ENCODE measurements at regions not wholly inside any gene's neighbourhood (a gene's known extent, or its start where the extent isn't known, plus 50 kb on each side); places are given as distances from the start of the nearest gene placed in this dataset.
"Not testable (repeated sequence)": the region's sequence is repeated elsewhere in the genome, so short reads cannot be mapped to it uniquely, and the experiment has no call there.

GRCh38 chr7:15049157-15049556 is 146.6 kb upstream of the DGKB start:
- DNase-seq: no peak

GRCh38 chr7:15046861-15047260 is 144.3 kb upstream of the DGKB start:
- DNase-seq: no peak

- no peak for DNase-seq
Measured at GRCh38 chr7:15043931-15044330, 141.4 kb upstream of the DGKB start.

- no peak for DNase-seq
Measured at GRCh38 chr7:15042285-15043065, 139.9 kb upstream of the DGKB start.

GRCh38 chr7:15041226-15041625 is 138.7 kb upstream of the DGKB start:
- DNase-seq: no peak

GRCh38 chr7:15035814-15036213 is 133.3 kb upstream of the DGKB start:
- DNase-seq: no peak

GRCh38 chr7:15033039-15033438 is 130.5 kb upstream of the DGKB start:
- DNase-seq: no peak

- DNase-seq: no peak
Measured at GRCh38 chr7:15018981-15019380, 116.4 kb upstream of the DGKB start.

GRCh38 chr7:15016766-15017165 is 114.2 kb upstream of the DGKB start:
- DNase-seq: no peak

- DNase-seq: no peak
Measured at GRCh38 chr7:15016315-15016667, 113.7 kb upstream of the DGKB start.

- DNase-seq: peak; percentile 89
Measured at GRCh38 chr7:15015545-15016314, 113.2 kb upstream of the DGKB start.

GRCh38 chr7:15012135-15012534 is 109.6 kb upstream of the DGKB start:
- DNase-seq: no peak

- no peak for DNase-seq
Measured at GRCh38 chr7:15011289-15011688, 108.7 kb upstream of the DGKB start.

GRCh38 chr7:15007507-15007906 is 105.0 kb upstream of the DGKB start:
- DNase-seq: no peak

- DNase-seq: no peak
Measured at GRCh38 chr7:15005672-15006071, 103.1 kb upstream of the DGKB start.

- DNase-seq: no peak
Measured at GRCh38 chr7:15000157-15000556, 97.6 kb upstream of the DGKB start.

- no peak for DNase-seq
Measured at GRCh38 chr7:14999331-14999730, 96.8 kb upstream of the DGKB start.

- no peak for DNase-seq
Measured at GRCh38 chr7:14995774-14996173, 93.2 kb upstream of the DGKB start.

GRCh38 chr7:14988941-14989340 is 86.4 kb upstream of the DGKB start:
- DNase-seq: no peak

- DNase-seq: no peak
Measured at GRCh38 chr7:14978687-14979086, 76.1 kb upstream of the DGKB start.

GRCh38 chr7:14974688-14975087 is 72.1 kb upstream of the DGKB start:
- no peak for DNase-seq

GRCh38 chr7:14973712-14974428 is 71.3 kb upstream of the DGKB start:
- no peak for DNase-seq

GRCh38 chr7:14971678-14972077 is 69.1 kb upstream of the DGKB start:
- DNase-seq: not testable (repeated sequence)

- DNase-seq: not testable (repeated sequence)
Measured at GRCh38 chr7:14967376-14967775, 64.8 kb upstream of the DGKB start.

Measured in NCI-H1105 (cell line).